GM12875 (cell line): ENCODE measurements at regions not wholly inside any gene's neighbourhood (a gene's known extent, or its start where the extent isn't known, plus 50 kb on each side); places are given as distances from the start of the nearest gene placed in this dataset.
A peak's percentile ranks its signal among the peaks of the same experiment; 100 is the strongest.
"Not testable (repeated sequence)": the region's sequence is repeated elsewhere in the genome, so short reads cannot be mapped to it uniquely, and the experiment has no call there.

Experiments
- H3K4me3 ChIP-seq: one replicate; pipeline ENCODE4 v1.5.1; 2011; ENCODE audit warnings: low read depth, low read length, control low read depth
- CTCF ChIP-seq: IDR thresholded peaks from 2 replicates; pipeline ENCODE4 v1.5.1; 2011; ENCODE audit warnings: low read depth, mild to moderate bottlenecking, control low read depth, inconsistent platforms, low read length, moderate library complexity, borderline replicate concordance; ENCODE audit not compliant: insufficient read depth

- H3K4me3 ChIP-seq, result no peak overlapping the region
- no peak for TF ChIP-seq CTCF
Measured at GRCh38 chrX:63270873-63271272, 80.3 kb downstream of the SPIN4 start.

- H3K4me3 ChIP-seq, result no peak overlapping the region
- TF ChIP-seq CTCF, result no peak
Measured at GRCh38 chrX:63258144-63258543, 93.0 kb downstream of the SPIN4 start.

GRCh38 chrX:63250253-63250868, 100.8 kb downstream of the SPIN4 start:
- no peak overlapping the region for H3K4me3 ChIP-seq
- TF ChIP-seq CTCF, result peak; percentile 87

GRCh38 chrX:63242689-63243088, 108.4 kb downstream of the SPIN4 start:
- H3K4me3 ChIP-seq, result not testable (repeated sequence)

GRCh38 chrX:63235963-63236362, 115.2 kb downstream of the SPIN4 start:
- not testable (repeated sequence) for H3K4me3 ChIP-seq

- not testable (repeated sequence) for H3K4me3 ChIP-seq
Measured at GRCh38 chrX:63233013-63233412, 118.1 kb downstream of the SPIN4 start.

GRCh38 chrX:63218202-63218601, 132.9 kb downstream of the SPIN4 start:
- not testable (repeated sequence) for H3K4me3 ChIP-seq

GRCh38 chrX:63217549-63217948, 133.6 kb downstream of the SPIN4 start:
- not testable (repeated sequence) for H3K4me3 ChIP-seq

- not testable (repeated sequence) for H3K4me3 ChIP-seq
Measured at GRCh38 chrX:63209645-63210044, 141.5 kb downstream of the SPIN4 start.

- H3K4me3 ChIP-seq, result not testable (repeated sequence)
Measured at GRCh38 chrX:63209128-63209527, 142.0 kb downstream of the SPIN4 start.

GRCh38 chrX:63204266-63205074, 146.7 kb downstream of the SPIN4 start:
- not testable (repeated sequence) for H3K4me3 ChIP-seq

GRCh38 chrX:63201987-63202386, 149.1 kb downstream of the SPIN4 start:
- H3K4me3 ChIP-seq, result not testable (repeated sequence)

- not testable (repeated sequence) for H3K4me3 ChIP-seq
Measured at GRCh38 chrX:63198693-63199092, 152.4 kb downstream of the SPIN4 start.

GRCh38 chrX:63192366-63193041, 158.6 kb downstream of the SPIN4 start:
- not testable (repeated sequence) for H3K4me3 ChIP-seq
